Tibial nerve (tissue), 4 donors: ENCODE measurements at regions not wholly inside any gene's neighbourhood (a gene's known extent, or its start where the extent isn't known, plus 50 kb on each side); places are given as distances from the start of the nearest gene placed in this dataset.

Source experiments
- DNase-seq, 2 donors: peaks; one replicate each; pipeline ENCODE4 v3.0.0-alpha.2; 2019; ENCODE audit warnings: low spot score in 2 of 2
- H3K27ac ChIP-seq, 4 donors: fragments of 200-600 bp; sonication (generic) in 3 of 4; one replicate each; pipeline ENCODE4 v1.5.1; 2017 to 2019; ENCODE audit warnings: mild to moderate bottlenecking in 1 of 4
- H3K27me3 ChIP-seq, 2 donors: fragments of 200-600 bp; sonication (generic) in 1 of 2; one replicate each; pipeline versions ENCODE4 v1.5.1 to v1.6.0; 2017 to 2019
- H3K36me3 ChIP-seq, 3 donors: fragments of 200-600 bp; sonication (generic); one replicate each; pipeline ENCODE4 v1.5.1; 2018 to 2019
- H3K4me1 ChIP-seq, 4 donors: fragments of 200-600 bp; sonication (generic) in 3 of 4; one replicate each; pipeline ENCODE4 v1.5.1; 2017 to 2019
- H3K4me3 ChIP-seq, 4 donors: fragments of 200-600 bp; sonication (generic) in 3 of 4; one replicate each; pipeline ENCODE4 v1.5.1; 2017 to 2019; ENCODE audit warnings: mild to moderate bottlenecking in 1 of 4, moderate library complexity in 1 of 4
- H3K9me3 ChIP-seq, 4 donors: fragments of 200-600 bp; sonication (generic) in 3 of 4; one replicate each; pipeline ENCODE4 v1.5.1; 2017 to 2019
- CTCF ChIP-seq, 5 experiments: fragments of 200-600 bp in 3 of 5; fragments of 450-650 bp in 2 of 5; sonication (generic) in 3 of 5; IDR thresholded peaks; one replicate each; pipeline ENCODE4 v1.5.1; 2016 to 2019; ENCODE audit warnings: antibody characterized with exemption in 5 of 5, mild to moderate bottlenecking in 3 of 5, moderate library complexity in 2 of 5
- EP300 ChIP-seq, 2 donors: sonication (generic); formaldehyde crosslinking; IDR thresholded peaks; one replicate each; pipeline ENCODE4 v1.6.1; 2017; ENCODE audit warnings: antibody characterized with exemption in 2 of 2, mild to moderate bottlenecking in 1 of 2
- POLR2A ChIP-seq, 2 donors: fragments of 450-650 bp; IDR thresholded peaks; one replicate each; pipeline ENCODE4 v1.6.1; 2017; ENCODE audit warnings: antibody characterized with exemption in 2 of 2, mild to moderate bottlenecking in 2 of 2, moderate library complexity in 2 of 2
- WGBS, 2 donors: methylation state at CpG; one replicate each; pipeline ENCODE4 v1.1.5; 2018; 5-methylcytosine and 5-hydroxymethylcytosine counted together

DNA sequence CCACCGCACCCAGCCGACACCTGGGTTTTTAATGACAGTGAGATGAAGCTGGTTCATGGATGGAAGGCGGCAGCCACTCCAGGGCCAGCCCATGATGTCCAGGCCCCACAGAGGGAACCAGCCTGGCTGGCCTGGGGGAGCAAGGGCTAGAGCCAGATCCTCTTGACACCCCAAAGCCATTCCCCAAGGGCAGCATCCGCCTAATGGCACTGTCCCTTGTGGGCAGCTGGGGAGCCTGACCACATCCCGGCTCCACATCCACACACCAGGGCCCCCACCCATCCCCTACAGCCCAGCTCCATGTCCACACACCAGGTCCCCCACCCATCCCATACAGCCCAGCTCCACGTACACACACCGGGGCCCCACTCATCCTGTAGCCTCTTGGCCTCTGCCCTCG, 53.3 kb upstream of the ACSF3 start:
- no peak overlapping the region for H3K4me3 ChIP-seq
- no peaks in the 10 kb centered on the region for H3K4me1 ChIP-seq
- H3K9me3 ChIP-seq = no peaks in the 10 kb centered on the region
- 74 to 83% methylated on average over 8 of the region's 8 CpGs for WGBS, 2 donors
- peaks cover 0 to 90% of the 10 kb centered on the region in 2 donors for H3K27me3 ChIP-seq
- no peak overlapping the region for H3K27ac ChIP-seq
- no peak for DNase-seq
- no peaks in the 10 kb centered on the region for H3K36me3 ChIP-seq
- TF ChIP-seq EP300 (IDR thresholded peaks at IDR 0.05) (no peak), CTCF (IDR thresholded peaks at IDR 0.05) (no peak), POLR2A (IDR thresholded peaks at IDR 0.05) (no peak)

DNA sequence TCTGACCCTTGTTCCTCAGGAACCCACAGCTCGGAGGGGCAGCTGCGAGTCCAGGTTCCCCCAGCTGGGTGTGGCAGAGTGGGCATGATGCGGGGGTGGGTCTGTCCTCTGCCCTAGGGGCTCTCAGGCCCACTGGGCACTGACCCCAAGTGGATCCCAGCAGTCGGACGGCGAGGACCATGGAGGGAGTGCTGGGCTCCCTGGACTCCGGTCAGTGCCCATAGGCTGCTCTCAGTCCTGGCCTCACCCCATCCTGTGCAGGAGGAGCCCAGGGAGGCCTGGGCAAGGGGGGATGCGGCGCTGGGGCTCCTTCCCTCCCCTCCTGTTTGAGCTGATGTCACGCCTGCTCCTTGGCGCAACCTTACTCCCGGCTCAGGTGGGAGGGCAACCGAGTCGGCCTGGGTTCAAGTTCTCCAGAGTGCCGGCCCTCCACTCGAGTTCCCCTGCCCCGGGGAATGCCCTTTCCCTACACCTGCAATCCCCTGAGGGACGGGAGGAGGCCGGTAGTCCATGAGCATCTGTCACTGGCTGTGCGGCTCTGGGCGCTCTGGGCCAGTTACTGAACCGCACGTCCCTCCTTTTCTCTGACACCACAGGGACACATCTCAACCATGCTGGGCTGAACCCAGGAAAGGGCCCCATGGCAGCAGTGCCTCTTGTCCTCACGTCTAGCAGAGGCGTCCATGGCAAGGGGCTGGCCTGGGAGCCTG, 52.6 kb upstream of the ACSF3 start:
- no peak for DNase-seq
- Histone ChIP-seq H3K4me3 (no peak overlapping the region), H3K27ac (no peak overlapping the region), H3K36me3 (no peaks in the 10 kb centered on the region), H3K9me3 (no peaks in the 10 kb centered on the region), H3K4me1 (no peaks in the 10 kb centered on the region), H3K27me3 (peaks cover 0 to 87% of the 10 kb centered on the region in 2 donors)
- TF ChIP-seq CTCF (IDR thresholded peaks at IDR 0.05) = no peak
- no peak for TF ChIP-seq POLR2A (IDR thresholded peaks at IDR 0.05)
- no peak for TF ChIP-seq EP300 (IDR thresholded peaks at IDR 0.05)
- WGBS, 2 donors = 73 to 75% methylated on average over 11 to 22 of the region's 25 CpGs

DNA sequence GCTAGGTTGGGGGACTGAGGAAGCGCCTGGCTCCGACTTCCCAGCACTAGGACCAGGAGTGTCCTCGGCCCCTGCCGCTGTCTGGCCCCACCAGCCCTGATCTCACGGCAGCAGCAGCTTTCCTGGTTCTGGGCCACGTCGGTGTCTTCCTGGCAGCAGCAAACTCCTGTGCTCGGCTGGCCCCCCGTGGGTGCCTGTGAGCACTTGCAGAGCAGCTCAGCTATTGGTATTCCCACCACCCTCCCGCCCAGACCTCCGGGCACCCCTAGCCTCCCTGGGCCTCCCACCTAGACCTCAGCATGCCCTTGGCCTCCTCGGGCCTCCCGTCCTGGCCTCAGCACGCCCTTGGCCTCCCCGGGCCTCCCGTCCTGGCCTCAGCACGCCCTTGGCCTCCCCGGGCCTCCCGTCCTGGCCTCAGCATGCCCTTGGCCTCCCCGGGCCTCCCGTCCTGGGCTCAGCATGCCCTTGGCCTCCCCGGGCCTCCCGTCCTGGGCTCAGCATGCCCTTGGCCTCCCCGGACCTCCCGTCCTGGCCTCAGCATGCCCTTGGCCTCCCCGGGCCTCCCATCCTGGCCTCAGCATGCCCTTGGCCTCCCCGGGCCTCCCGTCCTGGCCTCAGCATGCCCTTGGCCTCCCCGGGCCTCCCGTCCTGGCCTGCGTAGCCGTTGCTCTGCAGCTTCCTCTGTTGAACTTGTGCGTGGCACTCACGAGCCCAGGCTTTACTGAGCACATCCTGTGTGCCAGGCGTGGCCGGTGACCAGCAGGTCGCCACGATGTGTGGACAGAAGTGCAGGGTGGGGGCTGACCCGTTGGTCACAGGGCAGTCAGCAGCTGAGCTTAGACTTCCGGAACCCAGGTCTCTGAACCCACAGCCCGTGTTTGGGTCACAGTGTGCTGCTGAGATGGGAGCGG, 51.8 kb upstream of the ACSF3 start:
- Histone ChIP-seq H3K9me3 (no peaks in the 10 kb centered on the region), H3K27me3 (peaks cover 0 to 79% of the 10 kb centered on the region in 2 donors), H3K4me1 (no peaks in the 10 kb centered on the region), H3K4me3 (no peak overlapping the region), H3K27ac (no peak overlapping the region), H3K36me3 (no peaks in the 10 kb centered on the region)
- DNase-seq = no peak
- TF ChIP-seq CTCF (IDR thresholded peaks at IDR 0.05) = no peak
- no peak for TF ChIP-seq POLR2A (IDR thresholded peaks at IDR 0.05)
- TF ChIP-seq EP300 (IDR thresholded peaks at IDR 0.05) = no peak
- 85 to 88% methylated on average over 36 to 40 of the region's 42 CpGs for WGBS, 2 donors

GRCh38 chr16:89042711-89043551, 50.7 kb upstream of the ACSF3 start:
- Histone ChIP-seq H3K36me3 (no peaks in the 10 kb centered on the region), H3K4me1 (no peaks in the 10 kb centered on the region), H3K4me3 (no peak overlapping the region), H3K27ac (no peak overlapping the region), H3K27me3 (peaks cover 0 to 77% of the 10 kb centered on the region in 2 donors), H3K9me3 (no peaks in the 10 kb centered on the region)
- DNase-seq = no peak
- TF ChIP-seq CTCF (IDR thresholded peaks at IDR 0.05) (no peak), EP300 (IDR thresholded peaks at IDR 0.05) (no peak), POLR2A (IDR thresholded peaks at IDR 0.05) (no peak)
- 86% methylated on average over 25 to 26 of the region's 32 CpGs for WGBS, 2 donors
